ENCODE measurements at regions not wholly inside any gene's neighbourhood (a gene's known extent, or its start where the extent isn't known, plus 50 kb on each side); places are given as distances from the start of the nearest gene placed in this dataset.
"Not testable (repeated sequence)": the region's sequence is repeated elsewhere in the genome, so short reads cannot be mapped to it uniquely, and the experiment has no call there.

DNA sequence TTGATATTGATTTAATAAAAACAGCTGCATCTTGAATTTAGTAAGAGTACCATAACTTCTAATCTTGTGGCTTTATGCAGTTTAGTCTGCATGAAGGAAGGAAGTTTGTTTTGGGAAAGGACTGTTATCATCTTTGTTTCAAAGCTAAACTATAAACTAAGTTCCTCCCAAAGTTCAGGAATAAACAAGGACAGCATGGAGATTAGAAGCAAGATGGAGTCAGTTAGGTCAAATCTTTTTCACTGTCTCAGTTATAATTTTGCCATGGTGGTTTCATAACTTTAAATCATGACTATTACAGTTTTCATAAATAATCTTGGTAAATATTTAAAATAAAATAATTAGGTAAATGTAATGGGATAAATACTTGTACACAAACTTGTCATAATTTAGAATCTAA is 189.9 kb upstream of the ETV3 start:
- H3K27ac ChIP-seq (ENCODE audit: low read depth in 1 of 2, low read length in 2 of 2); H3K36me3 Mint-ChIP-seq; H3K79me2 ChIP-seq (ENCODE audit: insufficient read depth, low read length); H4K20me1 ChIP-seq (ENCODE audit: insufficient read depth, low read length); H2AFZ ChIP-seq (ENCODE audit: insufficient read depth, low read depth, low read length, poor library complexity, severe bottlenecking); H3K9me3 ChIP-seq (replicated peaks in 1 of 2; ENCODE audit: control insufficient read depth in 1 of 2, insufficient read depth in 1 of 2, low read length in 2 of 2); DNase-seq; H3K27me3 ChIP-seq (ENCODE audit: control insufficient read depth in 2 of 2, insufficient read depth in 2 of 2, low read length in 2 of 2); H3K4me1 Mint-ChIP-seq; H3K4me2 ChIP-seq (replicated peaks; ENCODE audit: extremely low read depth, low read length, poor library complexity, severe bottlenecking); intact Hi-C loops (cut with micrococcal nuclease); H3K4me3 Mint-ChIP-seq; H3K36me3 ChIP-seq (replicated peaks in 1 of 2; ENCODE audit: control insufficient read depth in 1 of 2, insufficient read depth in 2 of 2, low read length in 2 of 2); H3K27ac Mint-ChIP-seq; H3K4me1 ChIP-seq (ENCODE audit: control insufficient read depth in 1 of 2, insufficient read depth in 2 of 2, low read length in 2 of 2); H3K9ac ChIP-seq (ENCODE audit: insufficient read depth, low read length, poor library complexity, severe bottlenecking); H3K4me3 ChIP-seq (replicated peaks in 1 of 3; ENCODE audit: low read depth in 2 of 3, low read length in 3 of 3): not testable (repeated sequence)
- peaks cover 0 to 11% (median 10%) of the 10 kb centered on the region in 3 donors for H3K27me3 Mint-ChIP-seq (ENCODE audit: low read depth in 3 of 3)
- peaks cover 0 to 16% (median 3%) of the 10 kb centered on the region in 7 donors for H3K9me3 Mint-ChIP-seq

DNA sequence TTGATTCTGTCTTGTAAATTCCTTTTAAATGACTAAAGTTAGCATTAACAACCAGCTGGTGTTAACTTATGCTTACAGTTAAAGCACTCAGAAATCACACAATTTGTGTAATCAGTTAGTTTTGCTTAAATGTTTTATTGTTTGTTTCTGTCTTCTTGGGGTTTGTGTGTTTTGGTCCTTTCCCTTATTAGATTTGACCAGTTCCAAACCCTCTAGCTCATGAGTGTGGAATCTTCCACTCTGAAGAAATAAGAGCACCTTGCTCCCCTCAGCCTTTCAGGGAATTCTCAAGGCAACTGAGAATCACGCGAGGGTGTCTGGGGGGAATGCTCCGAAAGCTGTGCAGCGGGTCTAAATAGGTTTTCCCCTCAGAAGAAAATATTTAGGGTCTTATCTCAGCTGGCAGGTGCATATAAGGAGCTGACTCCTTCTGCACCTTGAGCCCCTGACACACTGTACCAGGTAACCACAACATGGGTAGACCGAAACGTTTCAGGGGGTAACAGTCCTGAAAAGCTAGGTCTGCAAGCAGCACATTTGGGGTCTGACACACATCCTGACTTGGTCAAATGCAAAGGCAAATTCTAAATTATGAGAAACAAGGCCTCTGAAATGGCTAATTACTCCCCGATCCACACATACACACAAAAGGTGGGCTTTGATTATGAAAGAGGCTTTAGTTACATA is 188.1 kb upstream of the ETV3 start:
- Histone ChIP-seq H3K4me1 (ENCODE audit: control insufficient read depth in 1 of 2, insufficient read depth in 2 of 2, low read length in 2 of 2) (no peaks in the 10 kb centered on the region), H3K9me3 (replicated peaks in 1 of 2; ENCODE audit: control insufficient read depth in 1 of 2, insufficient read depth in 1 of 2, low read length in 2 of 2) (no peaks in the 10 kb centered on the region), H3K79me2 (ENCODE audit: insufficient read depth, low read length) (no peaks in the 10 kb centered on the region), H2AFZ (ENCODE audit: insufficient read depth, low read depth, low read length, poor library complexity, severe bottlenecking) (no peak overlapping the region), H3K27ac (ENCODE audit: low read depth in 1 of 2, low read length in 2 of 2) (no peak overlapping the region), H3K36me3 (replicated peaks in 1 of 2; ENCODE audit: control insufficient read depth in 1 of 2, insufficient read depth in 2 of 2, low read length in 2 of 2) (no peaks in the 10 kb centered on the region), H3K9ac (ENCODE audit: insufficient read depth, low read length, poor library complexity, severe bottlenecking) (no peak overlapping the region), H3K4me2 (replicated peaks; ENCODE audit: extremely low read depth, low read length, poor library complexity, severe bottlenecking) (no peak overlapping the region), H4K20me1 (ENCODE audit: insufficient read depth, low read length) (no peaks in the 10 kb centered on the region), H3K27me3 (ENCODE audit: control insufficient read depth in 2 of 2, insufficient read depth in 2 of 2, low read length in 2 of 2) (no peaks in the 10 kb centered on the region), H3K4me3 (replicated peaks in 1 of 3; ENCODE audit: low read depth in 2 of 3, low read length in 3 of 3) (no peak overlapping the region)
- Mint-ChIP-seq H3K27ac (no peak overlapping the region), H3K4me3 (no peak overlapping the region), H3K9me3 (peaks cover 0 to 20% (median 4%) of the 10 kb centered on the region in 7 donors), H3K4me1 (no peaks in the 10 kb centered on the region), H3K36me3 (no peaks in the 10 kb centered on the region), H3K27me3 (ENCODE audit: low read depth in 3 of 3) (peaks cover 0 to 11% (median 10%) of the 10 kb centered on the region in 3 donors)
- WGBS (ENCODE audit: insufficient coverage), result 92% methylated on average over 4 of the region's 7 CpGs
- no peak for DNase-seq
- TF ChIP-seq, protein P1, sequence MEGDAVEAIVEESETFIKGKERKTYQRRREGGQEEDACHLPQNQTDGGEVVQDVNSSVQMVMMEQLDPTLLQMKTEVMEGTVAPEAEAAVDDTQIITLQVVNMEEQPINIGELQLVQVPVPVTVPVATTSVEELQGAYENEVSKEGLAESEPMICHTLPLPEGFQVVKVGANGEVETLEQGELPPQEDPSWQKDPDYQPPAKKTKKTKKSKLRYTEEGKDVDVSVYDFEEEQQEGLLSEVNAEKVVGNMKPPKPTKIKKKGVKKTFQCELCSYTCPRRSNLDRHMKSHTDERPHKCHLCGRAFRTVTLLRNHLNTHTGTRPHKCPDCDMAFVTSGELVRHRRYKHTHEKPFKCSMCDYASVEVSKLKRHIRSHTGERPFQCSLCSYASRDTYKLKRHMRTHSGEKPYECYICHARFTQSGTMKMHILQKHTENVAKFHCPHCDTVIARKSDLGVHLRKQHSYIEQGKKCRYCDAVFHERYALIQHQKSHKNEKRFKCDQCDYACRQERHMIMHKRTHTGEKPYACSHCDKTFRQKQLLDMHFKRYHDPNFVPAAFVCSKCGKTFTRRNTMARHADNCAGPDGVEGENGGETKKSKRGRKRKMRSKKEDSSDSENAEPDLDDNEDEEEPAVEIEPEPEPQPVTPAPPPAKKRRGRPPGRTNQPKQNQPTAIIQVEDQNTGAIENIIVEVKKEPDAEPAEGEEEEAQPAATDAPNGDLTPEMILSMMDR (IDR thresholded peaks at IDR 0.05), result no peak
- intact Hi-C loops (cut with micrococcal nuclease), result no loop called here

Data from CD14-positive monocyte (primary cell).